ENCODE measurements at regions not wholly inside any gene's neighbourhood (a gene's known extent, or its start where the extent isn't known, plus 50 kb on each side); places are given as distances from the start of the nearest gene placed in this dataset.

GRCh38 chr13:62635161-62635560, 1219.5 kb upstream of the PCDH20 start:
- DNase-seq (ENCODE audit: low read depth) = no peak
- no peak overlapping the region for H3K4me3 ChIP-seq (ENCODE audit: low read depth, low read length)
- in situ Hi-C loops (cut with HindIII; ENCODE audit: low sequenced_read_pairs) = no loop called here
- TF ChIP-seq CTCF (IDR thresholded peaks at IDR 0.05; ENCODE audit: low read depth, low read length, missing control alignments) = no peak

GRCh38 chr13:62633448-62633847, 1217.8 kb upstream of the PCDH20 start:
- in situ Hi-C loops (cut with HindIII; ENCODE audit: low sequenced_read_pairs) = no loop called here
- TF ChIP-seq CTCF (IDR thresholded peaks at IDR 0.05; ENCODE audit: low read depth, low read length, missing control alignments) = no peak

GRCh38 chr13:62631619-62632018, 1216.0 kb upstream of the PCDH20 start:
- no peak for TF ChIP-seq CTCF (IDR thresholded peaks at IDR 0.05; ENCODE audit: low read depth, low read length, missing control alignments)

More at GRCh38 chr13:62633448-62633847, 1217.8 kb upstream of the PCDH20 start:
- DNase-seq (ENCODE audit: low read depth) = no peak
- H3K4me3 ChIP-seq (ENCODE audit: low read depth, low read length) = no peak overlapping the region

GRCh38 chr13:62631124-62631523, 1215.5 kb upstream of the PCDH20 start:
- no peak for DNase-seq (ENCODE audit: low read depth)
- TF ChIP-seq CTCF (IDR thresholded peaks at IDR 0.05; ENCODE audit: low read depth, low read length, missing control alignments) = no peak
- H3K4me3 ChIP-seq (ENCODE audit: low read depth, low read length) = no peak overlapping the region
- in situ Hi-C loops (cut with HindIII; ENCODE audit: low sequenced_read_pairs) = no loop called here

More at GRCh38 chr13:62631619-62632018, 1216.0 kb upstream of the PCDH20 start:
- no peak overlapping the region for H3K4me3 ChIP-seq (ENCODE audit: low read depth, low read length)
- in situ Hi-C loops (cut with HindIII; ENCODE audit: low sequenced_read_pairs) = no loop called here
- DNase-seq (ENCODE audit: low read depth) = no peak

GRCh38 chr13:62629618-62630017, 1214.0 kb upstream of the PCDH20 start:
- H3K4me3 ChIP-seq (ENCODE audit: low read depth, low read length) = no peak overlapping the region
- DNase-seq (ENCODE audit: low read depth) = no peak
- no peak for TF ChIP-seq CTCF (IDR thresholded peaks at IDR 0.05; ENCODE audit: low read depth, low read length, missing control alignments)
- in situ Hi-C loops (cut with HindIII; ENCODE audit: low sequenced_read_pairs) = no loop called here

GRCh38 chr13:62627226-62627625, 1211.6 kb upstream of the PCDH20 start:
- H3K4me3 ChIP-seq (ENCODE audit: low read depth, low read length) = no peak overlapping the region
- no peak for TF ChIP-seq CTCF (IDR thresholded peaks at IDR 0.05; ENCODE audit: low read depth, low read length, missing control alignments)
- no peak for DNase-seq (ENCODE audit: low read depth)
- in situ Hi-C loops (cut with HindIII; ENCODE audit: low sequenced_read_pairs) = no loop called here

- DNase-seq (ENCODE audit: low read depth) = no peak
Observed at GRCh38 chr13:62626771-62627170, 1211.1 kb upstream of the PCDH20 start.

More at GRCh38 chr13:62626771-62627170, 1211.1 kb upstream of the PCDH20 start:
- no peak for TF ChIP-seq CTCF (IDR thresholded peaks at IDR 0.05; ENCODE audit: low read depth, low read length, missing control alignments)
- H3K4me3 ChIP-seq (ENCODE audit: low read depth, low read length) = no peak overlapping the region
- in situ Hi-C loops (cut with HindIII; ENCODE audit: low sequenced_read_pairs) = no loop called here
